GM18520 (cell line): ENCODE measurements at regions not wholly inside any gene's neighbourhood (a gene's known extent, or its start where the extent isn't known, plus 50 kb on each side); places are given as distances from the start of the nearest gene placed in this dataset.

Experiments used
- ATAC-seq: cut with Tn5 transposase; IDR thresholded peaks from one replicate; pipeline ENCODE4 v1.9.1; 2021; ENCODE audit not compliant: unreplicated experiment

- no peak for ATAC-seq
Measured at GRCh38 chr6:113524826-113525225, 332.3 kb upstream of the MARCKS start.

- no peak for ATAC-seq
Measured at GRCh38 chr6:113526553-113526952, 330.6 kb upstream of the MARCKS start.

- no peak for ATAC-seq
Measured at GRCh38 chr6:113526995-113527394, 330.1 kb upstream of the MARCKS start.

GRCh38 chr6:113528111-113528510 is 329.0 kb upstream of the MARCKS start:
- no peak for ATAC-seq

GRCh38 chr6:113529196-113529595 is 327.9 kb upstream of the MARCKS start:
- ATAC-seq = no peak

- ATAC-seq = no peak
Measured at GRCh38 chr6:113529879-113530278, 327.3 kb upstream of the MARCKS start.

- ATAC-seq = no peak
Measured at GRCh38 chr6:113530769-113531168, 326.4 kb upstream of the MARCKS start.

GRCh38 chr6:113539202-113539601 is 317.9 kb upstream of the MARCKS start:
- no peak for ATAC-seq

GRCh38 chr6:113539623-113540022 is 317.5 kb upstream of the MARCKS start:
- no peak for ATAC-seq

GRCh38 chr6:113540466-113540865 is 316.7 kb upstream of the MARCKS start:
- ATAC-seq = no peak

GRCh38 chr6:113551168-113551567 is 306.0 kb upstream of the MARCKS start:
- ATAC-seq = no peak

GRCh38 chr6:113556775-113557174 is 300.4 kb upstream of the MARCKS start:
- ATAC-seq = no peak

GRCh38 chr6:113558431-113558830 is 298.7 kb upstream of the MARCKS start:
- no peak for ATAC-seq

GRCh38 chr6:113558966-113559365 is 298.2 kb upstream of the MARCKS start:
- no peak for ATAC-seq

- ATAC-seq = no peak
Measured at GRCh38 chr6:113560376-113560775, 296.8 kb upstream of the MARCKS start.

GRCh38 chr6:113560908-113561307 is 296.2 kb upstream of the MARCKS start:
- ATAC-seq = no peak

- ATAC-seq = no peak
Measured at GRCh38 chr6:113562248-113562647, 294.9 kb upstream of the MARCKS start.

- no peak for ATAC-seq
Measured at GRCh38 chr6:113564371-113565171, 292.6 kb upstream of the MARCKS start.

- ATAC-seq = no peak
Measured at GRCh38 chr6:113565306-113565705, 291.8 kb upstream of the MARCKS start.

GRCh38 chr6:113570161-113570560 is 287.0 kb upstream of the MARCKS start:
- no peak for ATAC-seq

GRCh38 chr6:113570641-113571040 is 286.5 kb upstream of the MARCKS start:
- no peak for ATAC-seq

GRCh38 chr6:113574147-113574546 is 283.0 kb upstream of the MARCKS start:
- no peak for ATAC-seq

- no peak for ATAC-seq
Measured at GRCh38 chr6:113576310-113576709, 280.8 kb upstream of the MARCKS start.
